HG02571 (cell line): ENCODE measurements at regions not wholly inside any gene's neighbourhood (a gene's known extent, or its start where the extent isn't known, plus 50 kb on each side); places are given as distances from the start of the nearest gene placed in this dataset.
"Not testable (repeated sequence)": the region's sequence is repeated elsewhere in the genome, so short reads cannot be mapped to it uniquely, and the experiment has no call there.

ENCODE experiments used
- ATAC-seq: cut with Tn5 transposase; IDR thresholded peaks from one replicate; pipeline ENCODE4 v1.9.1; 2021; ENCODE audit warnings: mild to moderate bottlenecking, moderate library complexity; ENCODE audit not compliant: unreplicated experiment

DNA sequence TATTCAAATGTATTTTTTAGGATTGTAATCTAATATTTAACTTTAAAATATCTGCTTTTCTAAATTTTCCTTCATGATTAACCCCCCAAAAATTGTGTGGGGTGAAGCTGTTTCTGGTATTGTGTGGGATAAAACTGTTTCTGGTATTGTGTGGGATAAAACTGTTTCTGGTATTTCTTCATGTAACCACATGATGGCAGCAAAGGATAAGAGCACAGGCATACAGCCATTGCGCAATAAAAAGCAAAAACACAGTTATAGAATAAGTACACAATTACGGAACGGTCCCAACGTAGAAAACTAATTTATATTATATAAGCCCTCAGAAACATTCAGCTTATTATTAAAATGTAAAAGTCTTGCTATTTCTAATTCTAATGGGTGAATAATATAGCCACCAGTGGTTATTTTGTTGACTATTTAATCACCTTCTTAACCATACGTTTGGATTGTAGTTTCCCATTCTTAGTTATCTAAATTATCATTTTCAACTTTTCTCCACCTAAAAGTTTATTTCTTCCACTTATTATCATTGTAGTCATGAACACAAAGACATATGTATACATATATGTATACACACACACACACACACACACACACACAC lies 333.9 kb upstream of the FSTL5 start:
- peak; percentile 68 for ATAC-seq

- ATAC-seq = no peak
Observed at GRCh38 chr4:162494935-162495334, 331.1 kb upstream of the FSTL5 start.

- no peak for ATAC-seq
Observed at GRCh38 chr4:162485486-162485885, 321.7 kb upstream of the FSTL5 start.

GRCh38 chr4:162475246-162475645 lies 311.4 kb upstream of the FSTL5 start:
- ATAC-seq = no peak

- no peak for ATAC-seq
Observed at GRCh38 chr4:162469977-162470376, 306.2 kb upstream of the FSTL5 start.

DNA sequence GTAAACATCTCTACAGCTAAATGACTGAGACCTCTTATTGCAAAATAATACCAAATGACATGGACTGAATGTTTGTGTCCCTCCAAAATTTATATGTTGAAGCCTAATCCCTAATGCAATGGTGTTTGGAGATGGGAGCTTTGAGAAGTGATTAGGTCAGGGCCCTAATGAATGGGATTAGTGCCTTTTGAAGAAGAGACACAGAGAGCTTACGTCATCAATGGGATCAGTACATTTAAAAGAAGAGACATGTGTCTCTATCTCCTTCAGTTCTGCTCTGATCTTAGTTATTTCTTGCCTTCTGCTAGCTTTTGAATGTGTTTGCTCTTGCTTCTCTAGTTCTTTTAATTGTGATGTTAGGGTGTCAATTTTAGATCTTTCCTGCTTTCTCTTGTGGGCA lies 301.6 kb upstream of the FSTL5 start:
- not testable (repeated sequence) for ATAC-seq

- ATAC-seq = no peak
Observed at GRCh38 chr4:162461952-162462351, 298.2 kb upstream of the FSTL5 start.

GRCh38 chr4:162458051-162458450 lies 294.3 kb upstream of the FSTL5 start:
- ATAC-seq = no peak

- no peak for ATAC-seq
Observed at GRCh38 chr4:162457071-162457865, 293.5 kb upstream of the FSTL5 start.

GRCh38 chr4:162456106-162456505 lies 292.3 kb upstream of the FSTL5 start:
- ATAC-seq = no peak

DNA sequence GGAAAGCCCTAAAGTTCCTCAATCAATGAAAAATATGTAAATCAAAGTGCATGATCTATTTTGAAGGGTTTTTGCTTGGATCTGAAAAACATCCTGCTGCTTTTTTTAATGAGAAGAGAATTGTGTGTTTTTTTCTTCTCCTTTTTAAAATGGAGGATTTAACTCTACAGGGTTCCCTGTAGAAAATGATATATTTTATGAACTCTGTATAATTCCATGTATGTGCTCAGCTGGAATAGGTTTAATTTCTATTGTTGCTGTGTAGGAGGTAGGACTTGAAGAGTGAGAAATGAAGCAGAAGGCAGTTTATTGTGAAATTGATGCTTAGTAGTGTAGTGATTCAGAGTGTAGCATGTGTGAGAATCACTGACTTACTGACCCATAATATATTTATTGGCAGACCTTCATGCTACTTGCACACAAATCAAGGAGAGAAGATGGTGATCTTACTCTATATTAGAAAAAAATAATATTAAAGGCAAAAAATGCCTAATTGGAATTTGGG lies 286.8 kb upstream of the FSTL5 start:
- no peak for ATAC-seq

GRCh38 chr4:162443510-162443909 lies 279.7 kb upstream of the FSTL5 start:
- ATAC-seq = no peak

DNA sequence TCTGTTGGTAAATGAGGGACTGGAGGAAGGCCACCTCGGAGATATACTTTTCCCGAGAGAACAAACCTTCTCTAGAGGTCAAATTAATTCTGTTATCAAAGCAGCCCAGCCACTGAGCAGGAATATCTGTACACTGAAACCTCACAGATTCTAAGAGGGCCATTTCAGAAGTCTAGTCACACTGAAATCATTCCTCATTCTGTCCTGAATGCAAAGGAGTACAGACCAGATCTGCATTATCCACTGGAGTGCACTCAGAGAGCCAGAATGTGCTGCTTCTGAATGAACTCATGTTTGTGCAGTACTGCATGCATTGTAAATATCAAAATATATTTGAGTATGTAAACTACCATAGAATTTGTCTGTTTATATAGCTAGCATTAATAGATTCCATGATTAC lies 278.3 kb upstream of the FSTL5 start:
- no peak for ATAC-seq

GRCh38 chr4:162422312-162422711 lies 258.5 kb upstream of the FSTL5 start:
- no peak for ATAC-seq

- no peak for ATAC-seq
Observed at GRCh38 chr4:162410854-162411253, 247.1 kb upstream of the FSTL5 start.

GRCh38 chr4:162409048-162409447 lies 245.2 kb upstream of the FSTL5 start:
- ATAC-seq = no peak

GRCh38 chr4:162408309-162408708 lies 244.5 kb upstream of the FSTL5 start:
- ATAC-seq = no peak

DNA sequence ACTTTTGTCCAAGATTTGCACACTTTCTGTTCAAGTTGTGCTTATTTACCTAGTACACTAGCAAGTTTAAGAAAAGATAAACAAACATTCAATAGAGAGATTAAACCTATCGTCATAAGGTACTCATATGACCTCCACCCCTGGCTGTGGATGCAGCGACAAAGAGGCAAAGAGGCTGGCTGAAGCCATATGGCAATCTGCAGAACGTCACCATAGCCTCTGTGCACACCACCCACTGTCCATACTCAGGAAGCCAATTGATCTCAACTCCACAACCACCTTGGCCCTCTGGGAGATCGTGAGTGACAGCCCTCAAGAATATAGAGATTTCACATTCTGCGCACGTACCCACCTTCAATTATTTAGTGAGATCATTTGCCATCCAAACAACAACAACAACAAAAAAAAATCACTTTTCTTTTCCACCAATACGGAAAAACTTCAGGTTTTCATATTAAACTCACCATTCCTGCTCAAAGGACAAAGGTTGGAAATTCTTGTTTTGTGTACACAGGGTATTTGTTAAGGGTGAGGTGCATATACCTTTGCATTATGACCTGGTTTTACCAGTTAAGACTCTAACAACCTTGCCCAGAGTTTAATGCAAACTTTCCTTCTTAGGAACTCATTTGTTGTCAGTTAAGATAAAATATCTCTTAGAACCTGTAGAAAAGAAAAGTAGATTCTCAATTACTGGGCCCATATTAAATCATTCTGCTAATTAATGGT lies 243.0 kb upstream of the FSTL5 start:
- no peak for ATAC-seq

GRCh38 chr4:162403932-162404331 lies 240.1 kb upstream of the FSTL5 start:
- ATAC-seq = no peak

GRCh38 chr4:162403419-162403818 lies 239.6 kb upstream of the FSTL5 start:
- ATAC-seq = no peak

DNA sequence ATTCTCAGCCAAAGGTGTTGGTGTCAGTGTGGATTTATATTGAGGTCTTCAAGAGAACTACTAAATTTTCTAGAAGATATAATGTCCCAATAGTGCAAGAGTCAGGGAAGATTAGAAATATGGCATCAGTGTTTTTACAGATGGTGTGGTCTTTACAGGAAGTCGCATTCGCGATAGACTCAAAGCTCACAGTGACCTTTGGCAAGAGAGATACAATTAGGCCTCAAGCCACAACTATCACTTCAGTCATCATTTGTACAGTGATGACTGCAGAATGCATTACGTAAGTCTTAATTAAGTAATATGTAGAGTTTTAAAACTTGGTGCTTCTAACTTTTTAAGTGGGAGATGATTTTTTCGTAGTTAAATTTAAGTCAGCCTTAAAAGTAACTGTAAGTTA lies 237.2 kb upstream of the FSTL5 start:
- ATAC-seq = no peak

DNA sequence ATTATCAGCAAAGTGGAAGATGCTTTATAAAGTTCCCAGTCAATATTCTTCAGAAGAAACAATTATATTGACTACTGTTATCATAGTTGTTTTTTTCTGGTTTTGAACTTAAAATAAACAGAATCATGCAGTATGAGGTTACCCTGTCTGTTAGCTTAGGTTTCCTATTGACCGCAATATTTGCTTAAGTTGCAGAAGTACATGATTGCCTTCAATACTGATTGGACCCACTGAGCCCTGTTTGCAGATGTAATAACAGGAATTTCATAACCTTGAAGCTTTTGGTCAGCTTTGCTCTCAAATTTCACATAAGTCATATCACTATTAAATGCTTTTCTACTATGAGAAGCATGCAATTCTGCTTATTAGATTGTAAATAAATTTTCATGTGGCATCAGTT lies 229.1 kb upstream of the FSTL5 start:
- no peak for ATAC-seq
